PC-3 (cell line): ENCODE measurements at regions not wholly inside any gene's neighbourhood (a gene's known extent, or its start where the extent isn't known, plus 50 kb on each side); places are given as distances from the start of the nearest gene placed in this dataset.

ENCODE experiments used
- ATAC-seq: fragments of 200-7000 bp; cut with Tn5 transposase; 2 replicates; pipeline ENCODE4 v1.9.1; 2020; ENCODE audit warnings: mild to moderate bottlenecking, moderate library complexity
- BruUV-seq: library from RNA; stranded (reverse); fragments of 400-500 nt; replicated peaks from 2 replicates; lab custom pipeline; 2021; lab: Mats Ljungman, UMichigan
- CTCF ChIA-PET: fragments of 300-600 bp; sonication (Branson Sonifier 250); formaldehyde crosslinking; loops from one replicate; lab custom pipeline; 2022; ENCODE audit warnings: antibody characterized with exemption; lab: Charles Lee
- POLR2A ChIA-PET: fragments of 300-600 bp; sonication (Branson Sonifier 250); formaldehyde crosslinking; loops from one replicate; lab custom pipeline; 2022; ENCODE audit warnings: antibody characterized with exemption; ENCODE audit not compliant: unreplicated experiment; lab: Charles Lee
- DNase-seq: peaks from one replicate; pipeline ENCODE4 v3.0.0-alpha.2; 2015
- H2AFZ ChIP-seq: fragments of 300-600 bp; sonication (generic); 2 replicates; pipeline ENCODE4 v1.6.0; 2016; ENCODE audit warnings: antibody characterized with exemption, low read length
- H3F3A ChIP-seq: fragments of 300-600 bp; sonication (generic); one replicate; pipeline ENCODE4 v1.6.0; 2017; ENCODE audit warnings: antibody characterized with exemption, low read length, control low read depth, mild to moderate bottlenecking; ENCODE audit not compliant: unreplicated experiment
- H3K27ac ChIP-seq: fragments of 300-600 bp; sonication (generic); 2 replicates; pipeline ENCODE4 v1.5.1; 2016; ENCODE audit warnings: mild to moderate bottlenecking, low read length
- H3K27me3 ChIP-seq: fragments of 300-600 bp; sonication (generic); 2 replicates; pipeline ENCODE4 v1.6.1; 2016; ENCODE audit warnings: low read length, mixed read lengths
- H3K36me3 ChIP-seq: fragments of 300-600 bp; sonication (generic); 2 replicates; pipeline ENCODE4 v1.6.1; 2016; ENCODE audit warnings: low read depth, mixed run types, low read length, mixed read lengths
- H3K4me1 ChIP-seq: fragments of 300-600 bp; sonication (generic); 2 replicates; pipeline ENCODE4 v1.5.1; 2016; ENCODE audit warnings: low read length; ENCODE audit not compliant: insufficient read depth
- H3K4me2 ChIP-seq: fragments of 300-600 bp; sonication (generic); 2 replicates; pipeline ENCODE4 v1.6.0; 2016; ENCODE audit warnings: low read length
- H3K4me3 ChIP-seq: fragments of 300-600 bp; sonication (generic); 2 replicates; pipeline ENCODE4 v1.5.1; 2016; ENCODE audit warnings: mild to moderate bottlenecking, low read length, mixed read lengths
- H3K79me2 ChIP-seq: fragments of 300-600 bp; sonication (generic); 2 replicates; pipeline ENCODE4 v1.6.1; 2017; ENCODE audit warnings: low read length, mixed read lengths
- H3K9ac ChIP-seq: fragments of 300-600 bp; sonication (generic); 2 replicates; pipeline ENCODE4 v1.6.0; 2016; ENCODE audit warnings: mild to moderate bottlenecking, low read length
- H3K9me2 ChIP-seq: fragments of 300-600 bp; sonication (generic); replicated peaks from 2 replicates; pipeline ENCODE4 v1.6.1; 2016; ENCODE audit warnings: mixed run types, low read length, mixed read lengths
- H3K9me3 ChIP-seq: fragments of 300-600 bp; sonication (generic); 2 replicates; pipeline ENCODE4 v1.6.1; 2016; ENCODE audit warnings: low read length, mixed read lengths
- H4K20me1 ChIP-seq: fragments of 300-600 bp; sonication (generic); 2 replicates; pipeline ENCODE4 v1.6.1; 2016; ENCODE audit warnings: low read length, mixed read lengths
- CTCF ChIP-seq: fragments of 300-600 bp; sonication (generic); conservative IDR thresholded peaks from 2 replicates; pipeline ENCODE4 v1.5.1; 2017; ENCODE audit warnings: antibody characterized with exemption, low read depth, mild to moderate bottlenecking, low read length
- EZH2 ChIP-seq: fragments of 300-600 bp; sonication (generic); IDR thresholded peaks from one replicate; pipeline ENCODE4 v1.6.1; 2017; ENCODE audit warnings: antibody characterized with exemption, mild to moderate bottlenecking, low read length; ENCODE audit not compliant: unreplicated experiment
- EZH2phosphoT487 ChIP-seq: fragments of 300-600 bp; sonication (generic); IDR thresholded peaks from 2 replicates; pipeline ENCODE4 v1.6.1; 2018; ENCODE audit warnings: mild to moderate bottlenecking, antibody characterized with exemption, low read length, borderline replicate concordance
- intact Hi-C: fragments of 100-400 bp; cut with micrococcal nuclease; formaldehyde crosslinking; loops from 2 replicates; pipeline ENCODE4 v1.9.0; 2023

DNA sequence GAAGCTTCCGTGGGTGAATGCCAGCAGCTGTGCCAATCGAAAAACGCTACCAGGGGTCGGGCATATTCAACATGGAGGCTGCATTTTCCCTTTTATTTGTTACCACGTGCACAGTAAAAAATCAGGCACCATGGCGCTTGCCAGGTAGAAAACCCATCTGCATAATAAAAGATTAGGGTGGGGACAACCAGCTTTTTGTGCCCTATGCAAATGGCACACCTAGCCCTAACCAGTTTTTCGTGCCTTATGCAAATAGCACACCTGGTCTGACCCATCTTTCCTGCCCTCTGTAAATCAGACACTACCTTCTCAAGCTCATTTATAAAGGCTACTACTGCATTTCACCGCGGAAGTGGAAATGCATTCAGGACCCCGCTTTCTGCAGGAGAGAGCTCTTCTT is 62.1 kb upstream of the FREM2 start:
- H3K4me2 ChIP-seq = no peak overlapping the region
- DNase-seq (no peak), ATAC-seq (no peak)
- TF ChIP-seq EZH2phosphoT487 = no peak
- no peak for TF ChIP-seq EZH2
- no peak for TF ChIP-seq CTCF
- POLR2A ChIA-PET = no interaction called here
- H3K9me3 ChIP-seq = no peaks in the 10 kb centered on the region
- no peaks in the 10 kb centered on the region for H3K79me2 ChIP-seq
- CTCF ChIA-PET = no interaction called here
- no peaks in the 10 kb centered on the region for H3K36me3 ChIP-seq
- peaks cover 20% of the 10 kb centered on the region; the same call in 1 of the 2 replicates for H3K27me3 ChIP-seq
- H3K4me1 ChIP-seq = no peaks in the 10 kb centered on the region
- intact Hi-C loops = no loop called here
- H3K9ac ChIP-seq = no peak overlapping the region
- no peak overlapping the region for H3K27ac ChIP-seq
- H3F3A ChIP-seq = no peaks in the 10 kb centered on the region
- H2AFZ ChIP-seq = no peak overlapping the region
- no TSS peak for BruUV-seq
- no peak overlapping the region for H3K4me3 ChIP-seq
- no peaks in the 10 kb centered on the region for H4K20me1 ChIP-seq
- no peaks in the 10 kb centered on the region for H3K9me2 ChIP-seq

DNA sequence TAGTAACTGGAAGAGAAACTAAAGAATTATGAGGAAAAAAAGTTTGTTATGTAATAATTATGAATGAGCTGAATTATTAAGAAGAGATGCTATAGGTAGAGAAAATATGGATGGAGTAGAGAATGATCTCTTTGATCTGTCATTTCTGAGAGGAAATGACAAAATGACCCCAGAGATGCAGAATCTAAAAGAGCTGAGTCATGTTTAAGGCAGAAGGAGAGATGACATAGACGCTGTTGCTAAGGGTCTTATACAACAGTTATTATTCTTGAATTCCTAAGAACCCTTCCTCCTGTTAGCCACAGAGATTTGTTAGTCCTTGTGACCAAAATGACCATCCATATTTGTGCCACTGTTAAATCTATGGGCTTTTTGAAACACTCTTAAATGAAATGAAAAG is 58.3 kb upstream of the FREM2 start:
- CTCF ChIA-PET = no interaction called here
- no peak for TF ChIP-seq CTCF
- TF ChIP-seq EZH2phosphoT487 = no peak
- TF ChIP-seq EZH2 = no peak

GRCh38 chr13:38630780-38631179 is 56.1 kb upstream of the FREM2 start:
- no peaks in the 10 kb centered on the region for H3F3A ChIP-seq
- no peaks in the 10 kb centered on the region for H3K4me1 ChIP-seq
- H3K9me3 ChIP-seq = no peaks in the 10 kb centered on the region
- H4K20me1 ChIP-seq = no peaks in the 10 kb centered on the region
- CTCF ChIA-PET = no interaction called here
- BruUV-seq = no TSS peak
- no peak for ATAC-seq
- H3K4me3 ChIP-seq = no peak overlapping the region
- no peak overlapping the region for H3K4me2 ChIP-seq
- no peak for DNase-seq
- POLR2A ChIA-PET = no interaction called here
- intact Hi-C loops = no loop called here
- H3K27me3 ChIP-seq = peaks cover 3% of the 10 kb centered on the region
- no peaks in the 10 kb centered on the region for H3K9me2 ChIP-seq
- TF ChIP-seq CTCF (no peak), EZH2phosphoT487 (no peak), EZH2 (no peak)
- no peak overlapping the region for H3K9ac ChIP-seq
- H2AFZ ChIP-seq = no peak overlapping the region
- H3K36me3 ChIP-seq = no peaks in the 10 kb centered on the region
- H3K27ac ChIP-seq = no peak overlapping the region
- H3K79me2 ChIP-seq = no peaks in the 10 kb centered on the region

More for the DNA sequence above, 58.3 kb upstream of the FREM2 start:
- no peaks in the 10 kb centered on the region for H3K9me3 ChIP-seq
- no peak overlapping the region for H3K27ac ChIP-seq
- H4K20me1 ChIP-seq = no peaks in the 10 kb centered on the region
- H3K27me3 ChIP-seq = peaks cover 11% of the 10 kb centered on the region; the same call in 1 of the 2 replicates
- H2AFZ ChIP-seq = no peak overlapping the region
- no peaks in the 10 kb centered on the region for H3F3A ChIP-seq
- H3K4me3 ChIP-seq = no peak overlapping the region
- no peaks in the 10 kb centered on the region for H3K79me2 ChIP-seq
- no peaks in the 10 kb centered on the region for H3K4me1 ChIP-seq
- POLR2A ChIA-PET = no interaction called here
- intact Hi-C loops = no loop called here
- no peaks in the 10 kb centered on the region for H3K9me2 ChIP-seq
- no TSS peak for BruUV-seq
- no peak for ATAC-seq
- no peak overlapping the region for H3K9ac ChIP-seq
- no peaks in the 10 kb centered on the region for H3K36me3 ChIP-seq
- no peak overlapping the region for H3K4me2 ChIP-seq
- no peak for DNase-seq
